ENCODE measurements at regions not wholly inside any gene's neighbourhood (a gene's known extent, or its start where the extent isn't known, plus 50 kb on each side); places are given as distances from the start of the nearest gene placed in this dataset.
"Not testable (repeated sequence)": the region's sequence is repeated elsewhere in the genome, so short reads cannot be mapped to it uniquely, and the experiment has no call there.

DNA sequence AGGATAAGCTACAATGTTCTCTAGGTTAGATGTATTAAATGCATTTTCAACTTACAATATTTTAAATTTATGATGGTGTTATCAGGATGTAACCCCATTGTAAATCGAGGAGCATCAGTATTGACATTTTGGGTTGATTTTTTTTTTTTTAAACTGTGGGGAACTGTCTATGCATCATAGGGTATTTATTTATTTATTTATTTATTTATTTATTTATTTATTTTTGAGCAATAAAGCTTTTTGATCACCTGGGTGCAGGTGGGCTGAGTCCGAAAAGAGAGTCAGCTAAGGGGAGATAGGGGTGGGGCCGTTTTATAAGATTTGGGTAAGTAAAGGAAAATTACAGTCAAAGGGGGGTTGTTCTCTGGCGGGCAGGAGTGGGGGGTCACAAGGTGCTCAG lies 367.5 kb downstream of the OXSM start:
- H4K20me1 ChIP-seq (ENCODE audit: insufficient read depth, low read length); BruUV-seq (replicated peaks); ATAC-seq; H3K27ac ChIP-seq (ENCODE audit: extremely low read length, insufficient read depth, low read length); H3K9me3 ChIP-seq (ENCODE audit: low read length); CTCF ChIA-PET (ENCODE audit: low intra/inter-chr PET ratio, low total read pairs); intact Hi-C loops (cut with micrococcal nuclease; ENCODE audit: unreplicated experiment); H3K9ac ChIP-seq (ENCODE audit: insufficient read depth, low read depth, low read length); DNase-seq (ENCODE audit: low spot score); H3K79me2 ChIP-seq (ENCODE audit: insufficient read depth, low read length); H2AFZ ChIP-seq (ENCODE audit: low read length); in situ Hi-C loops (cut with HindIII; ENCODE audit: extremely low pct_ligation_motif_present, low pct_unique_long_range_greater_than_20kb); FAIRE-seq; H3K4me2 ChIP-seq (ENCODE audit: low read depth, low read length); H3K4me3 ChIP-seq (replicated peaks in 1 of 3; ENCODE audit: insufficient read depth in 1 of 3, low read depth in 2 of 3, low read length in 3 of 3); H3K36me3 ChIP-seq (replicated peaks in 1 of 2; ENCODE audit: control insufficient read depth in 1 of 2, insufficient read depth in 2 of 2, low read length in 2 of 2); H3K27me3 ChIP-seq (ENCODE audit: control insufficient read depth in 1 of 2, insufficient read depth in 2 of 2, low read length in 2 of 2); POLR2A ChIA-PET; H3K4me1 ChIP-seq (ENCODE audit: insufficient read depth, low read length): not testable (repeated sequence)
- WGBS (ENCODE audit: low lambda C conversion rate), result 17% methylated on average over 4 of the region's 4 CpGs

DNA sequence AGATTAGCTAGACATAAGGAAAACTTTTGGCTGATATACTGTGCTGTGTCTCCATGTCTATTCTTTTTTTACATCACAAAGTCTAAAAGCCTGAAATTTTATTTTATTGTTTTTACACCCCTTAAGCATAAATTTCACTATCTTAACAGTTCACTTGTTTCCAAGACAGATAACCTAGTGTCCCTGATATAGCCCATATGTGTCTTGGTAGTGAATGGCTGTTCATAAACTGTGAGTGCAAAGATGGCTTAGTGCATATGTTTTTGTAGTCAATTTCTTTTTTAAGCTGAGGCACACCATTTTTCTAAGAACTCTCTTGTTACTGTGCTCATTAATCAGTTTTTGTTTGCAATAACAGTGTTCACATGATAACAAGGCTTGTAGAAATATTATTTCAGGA lies 381.1 kb downstream of the OXSM start:
- no peak for DNase-seq (ENCODE audit: low spot score)
- intact Hi-C loops (cut with micrococcal nuclease; ENCODE audit: unreplicated experiment), result no loop called here
- no peaks in the 10 kb centered on the region for H3K36me3 ChIP-seq (replicated peaks in 1 of 2; ENCODE audit: control insufficient read depth in 1 of 2, insufficient read depth in 2 of 2, low read length in 2 of 2)
- H3K4me2 ChIP-seq (ENCODE audit: low read depth, low read length), result no peak overlapping the region
- no peak for FAIRE-seq
- no peak overlapping the region for H2AFZ ChIP-seq (ENCODE audit: low read length)
- no peaks in the 10 kb centered on the region for H3K27me3 ChIP-seq (ENCODE audit: control insufficient read depth in 1 of 2, insufficient read depth in 2 of 2, low read length in 2 of 2)
- no peaks in the 10 kb centered on the region for H4K20me1 ChIP-seq (ENCODE audit: insufficient read depth, low read length)
- BruUV-seq (replicated peaks), result no TSS peak
- peaks cover 59% of the 10 kb centered on the region for H3K9me3 ChIP-seq (ENCODE audit: low read length)
- H3K4me3 ChIP-seq (replicated peaks in 1 of 3; ENCODE audit: insufficient read depth in 1 of 3, low read depth in 2 of 3, low read length in 3 of 3), result no peak overlapping the region
- no peak overlapping the region for H3K9ac ChIP-seq (ENCODE audit: insufficient read depth, low read depth, low read length)
- H3K79me2 ChIP-seq (ENCODE audit: insufficient read depth, low read length), result no peaks in the 10 kb centered on the region
- ATAC-seq, result no peak
- ChIA-PET CTCF (ENCODE audit: low intra/inter-chr PET ratio, low total read pairs) (no interaction called here), POLR2A (no interaction called here)
- in situ Hi-C loops (cut with HindIII; ENCODE audit: extremely low pct_ligation_motif_present, low pct_unique_long_range_greater_than_20kb), result no loop called here
- H3K27ac ChIP-seq (ENCODE audit: extremely low read length, insufficient read depth, low read length), result no peak overlapping the region
- H3K4me1 ChIP-seq (ENCODE audit: insufficient read depth, low read length), result no peaks in the 10 kb centered on the region
- TF ChIP-seq ZBTB4 (CRISPR knock-in tag; IDR thresholded peaks at IDR 0.05; ENCODE audit: borderline replicate concordance) (no peak), AGO2 (optimal IDR thresholded peaks at IDR 0.05; ENCODE audit: low read depth, low read length) (no peak), TFAP4 (IDR thresholded peaks at IDR 0.05; ENCODE audit: borderline replicate concordance, low read depth) (no peak), NR2F2 (IDR thresholded peaks at IDR 0.05; ENCODE audit: borderline replicate concordance, low read depth) (no peak), RORA (CRISPR knock-in tag; IDR thresholded peaks at IDR 0.05) (no peak), ZNF3 (CRISPR knock-in tag; IDR thresholded peaks at IDR 0.05) (no peak), HNRNPL (IDR thresholded peaks at IDR 0.05; ENCODE audit: low read depth, low read length) (no peak), ZKSCAN8 (CRISPR knock-in tag; IDR thresholded peaks at IDR 0.05; ENCODE audit: borderline replicate concordance) (no peak)
- TF ChIP-seq, protein P1, sequence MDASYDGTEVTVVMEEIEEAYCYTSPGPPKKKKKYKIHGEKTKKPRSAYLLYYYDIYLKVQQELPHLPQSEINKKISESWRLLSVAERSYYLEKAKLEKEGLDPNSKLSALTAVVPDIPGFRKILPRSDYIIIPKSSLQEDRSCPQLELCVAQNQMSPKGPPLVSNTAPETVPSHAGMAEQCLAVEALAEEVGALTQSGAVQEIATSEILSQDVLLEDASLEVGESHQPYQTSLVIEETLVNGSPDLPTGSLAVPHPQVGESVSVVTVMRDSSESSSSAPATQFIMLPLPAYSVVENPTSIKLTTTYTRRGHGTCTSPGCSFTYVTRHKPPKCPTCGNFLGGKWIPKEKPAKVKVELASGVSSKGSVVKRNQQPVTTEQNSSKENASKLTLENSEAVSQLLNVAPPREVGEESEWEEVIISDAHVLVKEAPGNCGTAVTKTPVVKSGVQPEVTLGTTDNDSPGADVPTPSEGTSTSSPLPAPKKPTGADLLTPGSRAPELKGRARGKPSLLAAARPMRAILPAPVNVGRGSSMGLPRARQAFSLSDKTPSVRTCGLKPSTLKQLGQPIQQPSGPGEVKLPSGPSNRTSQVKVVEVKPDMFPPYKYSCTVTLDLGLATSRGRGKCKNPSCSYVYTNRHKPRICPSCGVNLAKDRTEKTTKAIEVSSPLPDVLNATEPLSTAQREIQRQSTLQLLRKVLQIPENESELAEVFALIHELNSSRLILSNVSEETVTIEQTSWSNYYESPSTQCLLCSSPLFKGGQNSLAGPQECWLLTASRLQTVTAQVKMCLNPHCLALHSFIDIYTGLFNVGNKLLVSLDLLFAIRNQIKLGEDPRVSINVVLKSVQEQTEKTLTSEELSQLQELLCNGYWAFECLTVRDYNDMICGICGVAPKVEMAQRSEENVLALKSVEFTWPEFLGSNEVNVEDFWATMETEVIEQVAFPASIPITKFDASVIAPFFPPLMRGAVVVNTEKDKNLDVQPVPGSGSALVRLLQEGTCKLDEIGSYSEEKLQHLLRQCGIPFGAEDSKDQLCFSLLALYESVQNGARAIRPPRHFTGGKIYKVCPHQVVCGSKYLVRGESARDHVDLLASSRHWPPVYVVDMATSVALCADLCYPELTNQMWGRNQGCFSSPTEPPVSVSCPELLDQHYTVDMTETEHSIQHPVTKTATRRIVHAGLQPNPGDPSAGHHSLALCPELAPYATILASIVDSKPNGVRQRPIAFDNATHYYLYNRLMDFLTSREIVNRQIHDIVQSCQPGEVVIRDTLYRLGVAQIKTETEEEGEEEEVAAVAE (CRISPR knock-in tag; IDR thresholded peaks at IDR 0.05; ENCODE audit: borderline replicate concordance), result no peak

All from HepG2 (cell line).